ENCODE measurements at regions not wholly inside any gene's neighbourhood (a gene's known extent, or its start where the extent isn't known, plus 50 kb on each side); places are given as distances from the start of the nearest gene placed in this dataset.

DNA sequence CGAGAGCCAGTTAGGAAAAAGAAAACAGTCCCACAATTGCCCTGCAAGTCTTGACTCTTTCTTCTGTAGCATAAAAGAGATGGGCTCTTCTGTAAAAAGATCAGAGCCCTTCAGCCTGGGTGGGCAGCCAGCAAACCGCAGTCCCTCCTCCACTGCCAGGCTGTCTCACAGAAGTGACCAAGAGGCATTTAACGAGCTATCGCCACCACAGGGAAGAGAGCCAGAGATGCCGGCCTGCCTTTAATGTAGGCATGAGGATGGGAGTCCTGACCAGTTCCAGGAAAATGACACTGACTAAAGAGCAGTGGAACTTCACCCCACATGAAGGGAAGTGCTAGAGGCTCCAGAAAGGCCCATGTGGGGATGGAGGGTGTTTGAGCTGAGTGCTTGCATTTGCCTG lies 264.6 kb downstream of the NDUFS4 start:
- H3K27ac Mint-ChIP-seq (ENCODE audit: unreplicated experiment), result no peak overlapping the region
- H3K36me3 Mint-ChIP-seq (ENCODE audit: unreplicated experiment), result no peaks in the 10 kb centered on the region
- TF ChIP-seq CTCF (IDR thresholded peaks at IDR 0.05), result no peak
- H3K4me1 Mint-ChIP-seq (ENCODE audit: unreplicated experiment), result no peaks in the 10 kb centered on the region
- peaks cover 5% of the 10 kb centered on the region for H3K27me3 Mint-ChIP-seq (ENCODE audit: unreplicated experiment)
- peaks cover 5% of the 10 kb centered on the region for H3K9me3 Mint-ChIP-seq (ENCODE audit: unreplicated experiment)
- no peak overlapping the region for H3K4me3 Mint-ChIP-seq (ENCODE audit: unreplicated experiment)
- DNase-seq (ENCODE audit: extremely low spot score, unreplicated experiment), result no peak

- Mint-ChIP-seq H3K4me3 (ENCODE audit: unreplicated experiment) (no peak overlapping the region), H3K9me3 (ENCODE audit: unreplicated experiment) (peaks cover 7% of the 10 kb centered on the region), H3K36me3 (ENCODE audit: unreplicated experiment) (no peaks in the 10 kb centered on the region), H3K4me1 (ENCODE audit: unreplicated experiment) (no peaks in the 10 kb centered on the region), H3K27ac (ENCODE audit: unreplicated experiment) (no peak overlapping the region), H3K27me3 (ENCODE audit: unreplicated experiment) (peaks cover 5% of the 10 kb centered on the region)
- TF ChIP-seq CTCF (IDR thresholded peaks at IDR 0.05), result no peak
- DNase-seq (ENCODE audit: extremely low spot score, unreplicated experiment), result no peak
Observed at GRCh38 chr5:53825926-53826325, 265.5 kb downstream of the NDUFS4 start.

- no peak for TF ChIP-seq CTCF (IDR thresholded peaks at IDR 0.05)
- H3K36me3 Mint-ChIP-seq (ENCODE audit: unreplicated experiment), result no peaks in the 10 kb centered on the region
- H3K4me3 Mint-ChIP-seq (ENCODE audit: unreplicated experiment), result no peak overlapping the region
- H3K27me3 Mint-ChIP-seq (ENCODE audit: unreplicated experiment), result peaks cover 5% of the 10 kb centered on the region
- no peaks in the 10 kb centered on the region for H3K4me1 Mint-ChIP-seq (ENCODE audit: unreplicated experiment)
- no peak for DNase-seq (ENCODE audit: extremely low spot score, unreplicated experiment)
- no peak overlapping the region for H3K27ac Mint-ChIP-seq (ENCODE audit: unreplicated experiment)
- peaks cover 7% of the 10 kb centered on the region for H3K9me3 Mint-ChIP-seq (ENCODE audit: unreplicated experiment)
Observed at GRCh38 chr5:53826504-53826903, 266.1 kb downstream of the NDUFS4 start.

- H3K4me3 Mint-ChIP-seq (ENCODE audit: unreplicated experiment), result no peak overlapping the region
- H3K36me3 Mint-ChIP-seq (ENCODE audit: unreplicated experiment), result no peaks in the 10 kb centered on the region
- no peak for DNase-seq (ENCODE audit: extremely low spot score, unreplicated experiment)
- H3K27me3 Mint-ChIP-seq (ENCODE audit: unreplicated experiment), result peaks cover 5% of the 10 kb centered on the region
- TF ChIP-seq CTCF (IDR thresholded peaks at IDR 0.05), result no peak
- no peaks in the 10 kb centered on the region for H3K4me1 Mint-ChIP-seq (ENCODE audit: unreplicated experiment)
- peaks cover 7% of the 10 kb centered on the region for H3K9me3 Mint-ChIP-seq (ENCODE audit: unreplicated experiment)
- no peak overlapping the region for H3K27ac Mint-ChIP-seq (ENCODE audit: unreplicated experiment)
Observed at GRCh38 chr5:53827211-53827651, 266.8 kb downstream of the NDUFS4 start.

DNA sequence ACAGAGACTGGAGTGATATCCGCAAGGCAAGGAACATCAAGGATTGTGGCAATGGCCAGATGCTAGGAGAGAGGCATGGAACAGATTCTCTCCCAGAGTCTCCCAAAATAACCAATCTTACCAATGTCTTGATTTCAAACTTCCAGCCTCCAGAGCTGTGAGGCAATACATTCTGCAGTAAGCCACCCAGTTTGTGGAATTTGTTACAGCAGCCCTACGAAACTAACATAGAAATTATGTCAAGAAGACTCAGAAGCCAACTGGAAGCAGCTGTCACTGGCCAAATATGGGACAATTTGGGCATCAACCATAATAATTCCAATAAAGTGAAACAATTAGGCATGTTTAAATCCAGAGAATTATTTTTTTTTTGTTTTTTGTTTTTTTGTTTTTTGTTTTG lies 271.1 kb downstream of the NDUFS4 start:
- no peak for DNase-seq (ENCODE audit: extremely low spot score, unreplicated experiment)
- no peak for TF ChIP-seq CTCF (IDR thresholded peaks at IDR 0.05)
- no peaks in the 10 kb centered on the region for H3K36me3 Mint-ChIP-seq (ENCODE audit: unreplicated experiment)
- H3K4me3 Mint-ChIP-seq (ENCODE audit: unreplicated experiment), result no peak overlapping the region
- no peak overlapping the region for H3K27ac Mint-ChIP-seq (ENCODE audit: unreplicated experiment)
- peaks cover 2% of the 10 kb centered on the region for H3K27me3 Mint-ChIP-seq (ENCODE audit: unreplicated experiment)
- peaks cover 7% of the 10 kb centered on the region for H3K9me3 Mint-ChIP-seq (ENCODE audit: unreplicated experiment)
- H3K4me1 Mint-ChIP-seq (ENCODE audit: unreplicated experiment), result no peaks in the 10 kb centered on the region

All from osteocyte (in vitro differentiated cells).